ENCODE measurements at regions not wholly inside any gene's neighbourhood (a gene's known extent, or its start where the extent isn't known, plus 50 kb on each side); places are given as distances from the start of the nearest gene placed in this dataset. TPM values are rescaled to one million over a fixed set of nuclear protein-coding genes. Genes with fewer than 3 reads are reported as not detected.

Small RNA genes in the stretch of these regions (microRNA-seq; reads per million reads assigned to microRNA genes)
- gene MIR1269A (ENCODE audit: borderline microRNAs expressed): not detected

Measured in naive thymus-derived CD8-positive, alpha-beta T cell (primary cell).